ENCODE measurements at regions not wholly inside any gene's neighbourhood (a gene's known extent, or its start where the extent isn't known, plus 50 kb on each side); places are given as distances from the start of the nearest gene placed in this dataset.

DNA sequence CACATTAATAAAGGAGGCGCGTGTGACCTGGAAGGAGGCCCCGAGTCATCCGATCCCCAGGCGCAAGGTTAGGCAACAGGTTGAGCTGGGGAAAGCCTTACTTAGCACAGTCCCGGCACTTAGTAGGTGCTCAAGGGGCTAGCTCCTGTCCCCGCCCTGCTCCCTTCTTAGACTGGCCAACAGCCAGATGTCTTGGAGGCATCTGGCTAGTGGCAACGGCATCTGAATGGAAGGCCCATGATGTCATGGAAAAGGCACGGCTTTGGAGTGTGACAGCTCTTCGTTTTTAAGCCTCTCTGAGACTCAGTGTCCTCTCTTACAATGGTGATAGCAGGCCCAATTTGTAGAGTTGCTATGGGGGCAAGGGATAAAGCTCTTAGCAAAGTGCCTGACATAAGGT, 258.3 kb downstream of the CYRIA start (continued):
- TF ChIP-seq, protein P1, sequence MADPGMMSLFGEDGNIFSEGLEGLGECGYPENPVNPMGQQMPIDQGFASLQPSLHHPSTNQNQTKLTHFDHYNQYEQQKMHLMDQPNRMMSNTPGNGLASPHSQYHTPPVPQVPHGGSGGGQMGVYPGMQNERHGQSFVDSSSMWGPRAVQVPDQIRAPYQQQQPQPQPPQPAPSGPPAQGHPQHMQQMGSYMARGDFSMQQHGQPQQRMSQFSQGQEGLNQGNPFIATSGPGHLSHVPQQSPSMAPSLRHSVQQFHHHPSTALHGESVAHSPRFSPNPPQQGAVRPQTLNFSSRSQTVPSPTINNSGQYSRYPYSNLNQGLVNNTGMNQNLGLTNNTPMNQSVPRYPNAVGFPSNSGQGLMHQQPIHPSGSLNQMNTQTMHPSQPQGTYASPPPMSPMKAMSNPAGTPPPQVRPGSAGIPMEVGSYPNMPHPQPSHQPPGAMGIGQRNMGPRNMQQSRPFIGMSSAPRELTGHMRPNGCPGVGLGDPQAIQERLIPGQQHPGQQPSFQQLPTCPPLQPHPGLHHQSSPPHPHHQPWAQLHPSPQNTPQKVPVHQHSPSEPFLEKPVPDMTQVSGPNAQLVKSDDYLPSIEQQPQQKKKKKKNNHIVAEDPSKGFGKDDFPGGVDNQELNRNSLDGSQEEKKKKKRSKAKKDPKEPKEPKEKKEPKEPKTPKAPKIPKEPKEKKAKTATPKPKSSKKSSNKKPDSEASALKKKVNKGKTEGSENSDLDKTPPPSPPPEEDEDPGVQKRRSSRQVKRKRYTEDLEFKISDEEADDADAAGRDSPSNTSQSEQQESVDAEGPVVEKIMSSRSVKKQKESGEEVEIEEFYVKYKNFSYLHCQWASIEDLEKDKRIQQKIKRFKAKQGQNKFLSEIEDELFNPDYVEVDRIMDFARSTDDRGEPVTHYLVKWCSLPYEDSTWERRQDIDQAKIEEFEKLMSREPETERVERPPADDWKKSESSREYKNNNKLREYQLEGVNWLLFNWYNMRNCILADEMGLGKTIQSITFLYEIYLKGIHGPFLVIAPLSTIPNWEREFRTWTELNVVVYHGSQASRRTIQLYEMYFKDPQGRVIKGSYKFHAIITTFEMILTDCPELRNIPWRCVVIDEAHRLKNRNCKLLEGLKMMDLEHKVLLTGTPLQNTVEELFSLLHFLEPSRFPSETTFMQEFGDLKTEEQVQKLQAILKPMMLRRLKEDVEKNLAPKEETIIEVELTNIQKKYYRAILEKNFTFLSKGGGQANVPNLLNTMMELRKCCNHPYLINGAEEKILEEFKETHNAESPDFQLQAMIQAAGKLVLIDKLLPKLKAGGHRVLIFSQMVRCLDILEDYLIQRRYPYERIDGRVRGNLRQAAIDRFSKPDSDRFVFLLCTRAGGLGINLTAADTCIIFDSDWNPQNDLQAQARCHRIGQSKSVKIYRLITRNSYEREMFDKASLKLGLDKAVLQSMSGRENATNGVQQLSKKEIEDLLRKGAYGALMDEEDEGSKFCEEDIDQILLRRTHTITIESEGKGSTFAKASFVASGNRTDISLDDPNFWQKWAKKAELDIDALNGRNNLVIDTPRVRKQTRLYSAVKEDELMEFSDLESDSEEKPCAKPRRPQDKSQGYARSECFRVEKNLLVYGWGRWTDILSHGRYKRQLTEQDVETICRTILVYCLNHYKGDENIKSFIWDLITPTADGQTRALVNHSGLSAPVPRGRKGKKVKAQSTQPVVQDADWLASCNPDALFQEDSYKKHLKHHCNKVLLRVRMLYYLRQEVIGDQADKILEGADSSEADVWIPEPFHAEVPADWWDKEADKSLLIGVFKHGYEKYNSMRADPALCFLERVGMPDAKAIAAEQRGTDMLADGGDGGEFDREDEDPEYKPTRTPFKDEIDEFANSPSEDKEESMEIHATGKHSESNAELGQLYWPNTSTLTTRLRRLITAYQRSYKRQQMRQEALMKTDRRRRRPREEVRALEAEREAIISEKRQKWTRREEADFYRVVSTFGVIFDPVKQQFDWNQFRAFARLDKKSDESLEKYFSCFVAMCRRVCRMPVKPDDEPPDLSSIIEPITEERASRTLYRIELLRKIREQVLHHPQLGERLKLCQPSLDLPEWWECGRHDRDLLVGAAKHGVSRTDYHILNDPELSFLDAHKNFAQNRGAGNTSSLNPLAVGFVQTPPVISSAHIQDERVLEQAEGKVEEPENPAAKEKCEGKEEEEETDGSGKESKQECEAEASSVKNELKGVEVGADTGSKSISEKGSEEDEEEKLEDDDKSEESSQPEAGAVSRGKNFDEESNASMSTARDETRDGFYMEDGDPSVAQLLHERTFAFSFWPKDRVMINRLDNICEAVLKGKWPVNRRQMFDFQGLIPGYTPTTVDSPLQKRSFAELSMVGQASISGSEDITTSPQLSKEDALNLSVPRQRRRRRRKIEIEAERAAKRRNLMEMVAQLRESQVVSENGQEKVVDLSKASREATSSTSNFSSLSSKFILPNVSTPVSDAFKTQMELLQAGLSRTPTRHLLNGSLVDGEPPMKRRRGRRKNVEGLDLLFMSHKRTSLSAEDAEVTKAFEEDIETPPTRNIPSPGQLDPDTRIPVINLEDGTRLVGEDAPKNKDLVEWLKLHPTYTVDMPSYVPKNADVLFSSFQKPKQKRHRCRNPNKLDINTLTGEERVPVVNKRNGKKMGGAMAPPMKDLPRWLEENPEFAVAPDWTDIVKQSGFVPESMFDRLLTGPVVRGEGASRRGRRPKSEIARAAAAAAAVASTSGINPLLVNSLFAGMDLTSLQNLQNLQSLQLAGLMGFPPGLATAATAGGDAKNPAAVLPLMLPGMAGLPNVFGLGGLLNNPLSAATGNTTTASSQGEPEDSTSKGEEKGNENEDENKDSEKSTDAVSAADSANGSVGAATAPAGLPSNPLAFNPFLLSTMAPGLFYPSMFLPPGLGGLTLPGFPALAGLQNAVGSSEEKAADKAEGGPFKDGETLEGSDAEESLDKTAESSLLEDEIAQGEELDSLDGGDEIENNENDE (IDR thresholded peaks at IDR 0.05; ENCODE audit: insufficient replicate concordance, low read length), result no peak
- TF ChIP-seq BCL11A (IDR thresholded peaks at IDR 0.05; ENCODE audit: low read depth in 2 of 2, low read length in 2 of 2) (no peak), SIRT6 (IDR thresholded peaks at IDR 0.05; ENCODE audit: low read length) (no peak), KDM1A (IDR thresholded peaks at IDR 0.05; ENCODE audit: borderline replicate concordance, low read length) (no peak), POLR2A (IDR thresholded peaks at IDR 0.05; ENCODE audit: control extremely low read depth in 1 of 2, low read depth in 2 of 2, low read length in 2 of 2) (no peak), CBX8 (IDR thresholded peaks at IDR 0.05; ENCODE audit: borderline replicate concordance, low read depth, low read length) (no peak), HDAC6 (IDR thresholded peaks at IDR 0.05; ENCODE audit: low read depth, low read length) (no peak), SP2 (IDR thresholded peaks at IDR 0.05; ENCODE audit: low read length) (no peak), CTBP2 (IDR thresholded peaks at IDR 0.05; ENCODE audit: borderline replicate concordance, insufficient read depth, insufficient read length, low read length) (no peak)
- TF ChIP-seq, protein P2, sequence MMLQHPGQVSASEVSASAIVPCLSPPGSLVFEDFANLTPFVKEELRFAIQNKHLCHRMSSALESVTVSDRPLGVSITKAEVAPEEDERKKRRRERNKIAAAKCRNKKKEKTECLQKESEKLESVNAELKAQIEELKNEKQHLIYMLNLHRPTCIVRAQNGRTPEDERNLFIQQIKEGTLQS (IDR thresholded peaks at IDR 0.05; ENCODE audit: insufficient read depth, low read depth, low read length), result no peak

All from H1 (cell line).